ENCODE measurements at regions not wholly inside any gene's neighbourhood (a gene's known extent, or its start where the extent isn't known, plus 50 kb on each side); places are given as distances from the start of the nearest gene placed in this dataset.

DNA sequence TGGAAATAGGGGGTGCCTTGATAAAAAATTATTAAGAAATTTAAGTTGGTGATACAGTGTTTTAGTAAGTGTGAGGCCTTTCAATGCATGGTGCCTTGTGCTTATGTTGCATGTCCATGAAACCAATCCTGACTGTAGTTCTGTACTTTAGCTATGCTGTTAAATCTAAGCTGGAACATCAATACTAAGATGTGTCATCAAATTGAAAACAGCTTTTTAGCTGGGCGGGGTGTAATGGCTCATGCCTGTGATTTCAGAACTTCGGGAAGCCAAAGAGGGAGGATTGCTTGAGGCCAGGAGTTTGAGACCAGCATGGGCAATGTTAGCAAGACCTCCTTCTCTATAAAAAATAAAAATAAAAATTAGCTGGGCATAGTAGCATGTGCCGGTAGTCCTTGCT is 930.3 kb upstream of the PCDH9 start:
- CTCF ChIA-PET (ENCODE audit: partially characterized antibody): no interaction called here
- H2BK5ac ChIP-seq (ENCODE audit: low read depth, low read length): no peak overlapping the region
- TF ChIP-seq CBX5 (IDR thresholded peaks at IDR 0.05; ENCODE audit: low read depth, low read length) (no peak), CHD2 (IDR thresholded peaks at IDR 0.05; ENCODE audit: low read length) (no peak), CHD1 (IDR thresholded peaks at IDR 0.05; ENCODE audit: low read depth, low read length) (no peak), GTF2F1 (IDR thresholded peaks at IDR 0.05; ENCODE audit: borderline replicate concordance, low read depth, low read length) (no peak)
- TF ChIP-seq, protein P1, sequence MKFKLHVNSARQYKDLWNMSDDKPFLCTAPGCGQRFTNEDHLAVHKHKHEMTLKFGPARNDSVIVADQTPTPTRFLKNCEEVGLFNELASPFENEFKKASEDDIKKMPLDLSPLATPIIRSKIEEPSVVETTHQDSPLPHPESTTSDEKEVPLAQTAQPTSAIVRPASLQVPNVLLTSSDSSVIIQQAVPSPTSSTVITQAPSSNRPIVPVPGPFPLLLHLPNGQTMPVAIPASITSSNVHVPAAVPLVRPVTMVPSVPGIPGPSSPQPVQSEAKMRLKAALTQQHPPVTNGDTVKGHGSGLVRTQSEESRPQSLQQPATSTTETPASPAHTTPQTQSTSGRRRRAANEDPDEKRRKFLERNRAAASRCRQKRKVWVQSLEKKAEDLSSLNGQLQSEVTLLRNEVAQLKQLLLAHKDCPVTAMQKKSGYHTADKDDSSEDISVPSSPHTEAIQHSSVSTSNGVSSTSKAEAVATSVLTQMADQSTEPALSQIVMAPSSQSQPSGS (IDR thresholded peaks at IDR 0.05; ENCODE audit: low read length): no peak

More for the DNA sequence above, 930.3 kb upstream of the PCDH9 start:
- H3K23me2 ChIP-seq (ENCODE audit: low read depth, low read length): no peaks in the 10 kb centered on the region
- no peak overlapping the region for H4K8ac ChIP-seq (ENCODE audit: extremely low read depth, insufficient read depth, low read length)
- H4K20me1 ChIP-seq (replicated peaks in 1 of 2; ENCODE audit: control insufficient read depth in 1 of 2, insufficient read depth in 2 of 2, low read length in 2 of 2): no peaks in the 10 kb centered on the region
- no peak overlapping the region for H3K4me2 ChIP-seq (ENCODE audit: insufficient read depth in 1 of 2, low read depth in 2 of 2, low read length in 2 of 2)
- no peaks in the 10 kb centered on the region for H3K79me1 ChIP-seq (ENCODE audit: low read depth, low read length)
- no peaks in the 10 kb centered on the region for H3K79me2 ChIP-seq (ENCODE audit: control insufficient read depth in 1 of 2, insufficient read depth in 2 of 2, low read length in 2 of 2)
- no peaks in the 10 kb centered on the region for H3K27me3 ChIP-seq (replicated peaks in 1 of 4; ENCODE audit: control insufficient read depth in 3 of 4, extremely low read depth in 1 of 4, insufficient read depth in 3 of 4, low read length in 3 of 4)
- no peak overlapping the region for H3K56ac ChIP-seq (replicated peaks; ENCODE audit: insufficient read length, low read depth, low read length)
- H3K36me3 ChIP-seq (ENCODE audit: control insufficient read depth in 2 of 4, insufficient read depth in 4 of 4, low read length in 3 of 4): no peaks in the 10 kb centered on the region
- no peak overlapping the region for H2AFZ ChIP-seq (ENCODE audit: low read length)
- no peak overlapping the region for H3K4me3 ChIP-seq (ENCODE audit: extremely low read depth in 1 of 4, insufficient read depth in 2 of 4, low read depth in 3 of 4, low read length in 4 of 4)
- FAIRE-seq (no peak), DNase-seq (ENCODE audit: low read depth in 1 of 2, low spot score in 2 of 2) (no peak)
- no peaks in the 10 kb centered on the region for H3K4me1 ChIP-seq (replicated peaks in 1 of 4; ENCODE audit: control insufficient read depth in 3 of 4, insufficient read depth in 4 of 4, low read length in 3 of 4)
- H3K9ac ChIP-seq (replicated peaks in 1 of 4; ENCODE audit: extremely low read depth in 1 of 4, low read depth in 3 of 4, low read length in 3 of 4): no peak overlapping the region
- H3K27ac ChIP-seq (ENCODE audit: low read depth, low read length): no peak overlapping the region
- no peak overlapping the region for H3K4ac ChIP-seq (replicated peaks; ENCODE audit: insufficient read length, low read depth, low read length)
- no peak overlapping the region for H2BK120ac ChIP-seq (replicated peaks; ENCODE audit: low read depth, low read length)
- H2BK20ac ChIP-seq (ENCODE audit: low read length): no peak overlapping the region
- H2AK5ac ChIP-seq (ENCODE audit: low read depth, low read length): no peak overlapping the region
- H3K14ac ChIP-seq (ENCODE audit: insufficient read length): no peak overlapping the region
- H3K18ac ChIP-seq (ENCODE audit: extremely low read depth, low read length): no peak overlapping the region
- no peak overlapping the region for H4K5ac ChIP-seq (ENCODE audit: insufficient read length, low read depth, low read length)
- H2BK12ac ChIP-seq (ENCODE audit: low read depth, low read length): no peak overlapping the region
- H3K23ac ChIP-seq (ENCODE audit: insufficient read length): no peak overlapping the region
- H4K91ac ChIP-seq (replicated peaks; ENCODE audit: insufficient read length, low read length): no peak overlapping the region
- WGBS, 2 experiments (ENCODE audit: extremely low coverage in 1 of 2, insufficient coverage in 1 of 2, insufficient read length in 1 of 2, insufficient replicate concordance in 2 of 2, low coverage in 1 of 2, low lambda C conversion rate in 2 of 2, missing lambda C conversion rate in 1 of 2): 91% methylated on average over 3 of the region's 3 CpGs; no CpG with 5 or more reads in 1 of the 2 experiments
- H3K9me3 ChIP-seq (ENCODE audit: insufficient read depth in 2 of 2, low read depth in 1 of 2, low read length in 1 of 2): no peaks in the 10 kb centered on the region; a peak in 1 of 4 replicates
- POLR2A ChIA-PET (ENCODE audit: partially characterized antibody): no interaction called here
- H2BK15ac ChIP-seq (ENCODE audit: low read length): no peak overlapping the region

Data from H1 (cell line).